GM13976 (cell line): ENCODE measurements at regions not wholly inside any gene's neighbourhood (a gene's known extent, or its start where the extent isn't known, plus 50 kb on each side); places are given as distances from the start of the nearest gene placed in this dataset.
A peak's percentile ranks its signal among the peaks of the same experiment; 100 is the strongest.

Experiments used
- DNase-seq: peaks from one replicate; pipeline ENCODE4 v3.0.0; 2012; ENCODE audit warnings: low spot score
- in situ Hi-C: fragments of 300-500 bp; cut with MboI; formaldehyde crosslinking; loops from one replicate; pipeline ENCODE4 v1.12.0; 2022; ENCODE audit warnings: low sequenced_read_pairs, mixed read lengths, inconsistent platforms; ENCODE audit not compliant: unreplicated experiment
- TF ChIP-seq, protein P1 (sequence below): IDR thresholded peaks from 2 replicates; pipeline ENCODE4 v1.5.1; 2012; ENCODE audit warnings: borderline replicate concordance, mild to moderate bottlenecking; ENCODE audit not compliant: insufficient read depth; ENCODE audit errors: extremely low read depth, missing control alignments, control extremely low read depth

DNA sequence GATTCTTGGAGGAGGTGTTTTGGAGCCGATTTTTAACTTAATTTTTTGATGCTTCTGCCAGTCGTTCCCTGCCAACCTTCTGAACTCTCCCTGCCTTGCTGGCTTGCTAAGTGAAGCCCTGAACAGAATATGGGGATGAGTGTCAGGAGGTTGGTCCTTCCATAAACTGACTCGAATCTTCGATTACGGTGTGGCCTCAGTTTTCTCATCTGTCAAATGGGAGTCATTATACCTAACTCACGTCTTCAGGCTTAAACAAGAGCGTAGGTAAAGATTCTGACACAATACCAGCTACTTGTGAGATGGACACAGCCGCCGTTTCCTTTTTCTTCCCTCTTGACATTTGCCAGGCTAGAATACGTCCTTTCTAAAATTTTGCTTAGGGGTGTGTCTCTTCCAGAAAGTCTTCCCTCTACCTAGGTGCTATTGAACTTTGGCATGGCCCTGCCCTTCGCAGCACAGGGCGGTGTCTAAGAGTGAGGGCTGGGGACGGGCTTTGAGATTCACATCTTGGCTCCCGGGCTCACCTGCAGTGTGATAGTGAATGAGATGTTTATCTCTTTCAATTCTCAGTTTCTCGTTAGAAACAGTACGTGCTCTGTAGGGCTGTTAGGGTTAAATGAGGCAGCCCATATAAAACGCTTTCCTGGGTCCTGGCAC, 190.6 kb upstream of the SDK2 start:
- in situ Hi-C loops: no loop called here
- TF ChIP-seq, protein P1, sequence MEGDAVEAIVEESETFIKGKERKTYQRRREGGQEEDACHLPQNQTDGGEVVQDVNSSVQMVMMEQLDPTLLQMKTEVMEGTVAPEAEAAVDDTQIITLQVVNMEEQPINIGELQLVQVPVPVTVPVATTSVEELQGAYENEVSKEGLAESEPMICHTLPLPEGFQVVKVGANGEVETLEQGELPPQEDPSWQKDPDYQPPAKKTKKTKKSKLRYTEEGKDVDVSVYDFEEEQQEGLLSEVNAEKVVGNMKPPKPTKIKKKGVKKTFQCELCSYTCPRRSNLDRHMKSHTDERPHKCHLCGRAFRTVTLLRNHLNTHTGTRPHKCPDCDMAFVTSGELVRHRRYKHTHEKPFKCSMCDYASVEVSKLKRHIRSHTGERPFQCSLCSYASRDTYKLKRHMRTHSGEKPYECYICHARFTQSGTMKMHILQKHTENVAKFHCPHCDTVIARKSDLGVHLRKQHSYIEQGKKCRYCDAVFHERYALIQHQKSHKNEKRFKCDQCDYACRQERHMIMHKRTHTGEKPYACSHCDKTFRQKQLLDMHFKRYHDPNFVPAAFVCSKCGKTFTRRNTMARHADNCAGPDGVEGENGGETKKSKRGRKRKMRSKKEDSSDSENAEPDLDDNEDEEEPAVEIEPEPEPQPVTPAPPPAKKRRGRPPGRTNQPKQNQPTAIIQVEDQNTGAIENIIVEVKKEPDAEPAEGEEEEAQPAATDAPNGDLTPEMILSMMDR: no peak
- no peak for DNase-seq

GRCh38 chr17:73835605-73836004, 191.4 kb upstream of the SDK2 start:
- in situ Hi-C loops: no loop called here
- DNase-seq: no peak
- TF ChIP-seq, protein P1: no peak

DNA sequence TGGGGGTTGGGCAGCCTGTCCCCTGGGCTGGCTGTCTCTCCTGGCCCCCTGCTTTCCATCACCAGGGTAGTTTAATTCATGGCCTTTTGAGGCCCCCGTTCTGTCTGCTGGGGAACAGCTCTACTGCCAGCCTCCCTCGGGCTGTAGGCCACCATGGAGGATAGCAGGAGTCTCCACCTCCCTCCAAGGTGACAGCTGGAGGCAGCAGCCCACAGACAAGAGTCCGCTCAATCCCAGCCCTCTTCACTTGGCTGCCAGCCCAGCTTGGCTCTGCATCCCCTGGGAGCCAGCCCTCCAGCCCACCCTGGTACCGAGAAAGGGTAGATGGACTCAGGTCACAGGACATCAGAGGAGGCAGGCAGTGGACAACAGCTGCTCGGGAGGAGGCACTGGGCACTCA, 194.6 kb upstream of the SDK2 start:
- no peak for DNase-seq
- in situ Hi-C loops: no loop called here
- TF ChIP-seq, protein P1: no peak

DNA sequence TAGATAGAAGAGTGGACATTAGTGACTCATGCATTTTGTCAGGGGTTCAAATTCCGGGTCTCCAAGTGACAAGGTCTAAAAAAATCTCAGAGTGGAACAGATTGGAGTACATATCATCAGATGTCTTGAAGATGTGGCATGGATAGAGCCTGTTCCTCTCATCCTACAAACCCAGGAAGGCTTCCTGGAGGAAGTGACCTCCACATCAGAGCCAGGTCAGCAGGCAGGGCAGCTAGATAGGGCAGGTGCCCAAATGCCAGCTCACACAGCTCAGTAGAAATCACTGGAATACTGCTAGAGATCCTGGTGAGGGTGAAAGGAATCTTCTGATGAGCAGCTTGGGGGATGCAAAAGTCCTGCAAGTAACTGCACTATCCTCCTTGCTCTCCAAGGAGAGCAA, 196.6 kb upstream of the SDK2 start:
- TF ChIP-seq, protein P1: no peak
- no peak for DNase-seq
- in situ Hi-C loops: no loop called here

DNA sequence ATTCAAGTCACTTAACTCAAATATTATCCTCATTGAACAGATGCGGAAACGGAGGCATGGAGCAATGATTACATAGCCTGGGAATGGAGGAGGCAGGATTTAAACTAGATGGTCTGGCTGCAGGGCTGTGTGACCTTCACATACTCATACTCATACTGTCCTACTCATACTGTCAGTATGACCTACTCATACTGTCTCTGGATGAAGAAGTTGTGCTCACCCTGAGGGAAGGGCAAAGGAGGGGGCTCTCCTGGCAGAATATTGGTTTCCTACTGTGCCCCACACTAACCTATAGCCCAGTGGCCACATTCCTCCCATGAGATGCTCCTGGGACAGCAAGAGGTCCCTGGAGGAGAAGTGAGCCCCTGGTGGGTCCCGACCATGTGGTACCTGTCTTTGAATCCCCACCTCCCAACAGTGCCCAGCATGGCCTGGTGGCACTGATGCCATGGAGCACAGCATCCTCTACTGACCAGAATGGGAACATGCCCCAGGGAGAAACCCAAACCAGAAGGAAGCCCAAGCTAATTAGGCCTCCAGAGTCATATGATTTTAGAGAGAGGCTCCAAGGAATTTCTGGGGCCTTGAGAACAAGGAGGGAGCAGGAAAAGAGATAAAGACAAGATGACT, 197.3 kb upstream of the SDK2 start:
- in situ Hi-C loops: no loop called here
- no peak for DNase-seq
- TF ChIP-seq, protein P1: peak; percentile 9

- in situ Hi-C loops: no loop called here
- TF ChIP-seq, protein P1: no peak
- DNase-seq: no peak
Measured at GRCh38 chr17:73847952-73848351, 203.7 kb upstream of the SDK2 start.
